MCF 10A (cell line): ENCODE measurements at regions not wholly inside any gene's neighbourhood (a gene's known extent, or its start where the extent isn't known, plus 50 kb on each side); places are given as distances from the start of the nearest gene placed in this dataset.

Source experiments
- BruUV-seq: library from RNA; stranded (reverse); fragments of 400-500 nt; replicated peaks from 2 replicates; lab custom pipeline; 2021; lab: Mats Ljungman, UMichigan
- CTCF ChIA-PET: fragments of 300-600 bp; sonication (Branson Sonifier 250); formaldehyde crosslinking; extraction: SDS; loops from one replicate; lab custom pipeline; 2021; ENCODE audit warnings: antibody characterized with exemption, inconsistent platforms; lab: Yijun Ruan, JAX
- POLR2A ChIA-PET: fragments of 300-600, 350-650 bp; sonication (Branson Sonifier 250); formaldehyde crosslinking; extraction: SDS; loops from one replicate; lab custom pipeline; 2020; ENCODE audit warnings: antibody characterized with exemption, inconsistent platforms; lab: Yijun Ruan, JAX
- DNase-seq: peaks from one replicate; pipeline ENCODE4 v3.0.0-alpha.2; 2018; ENCODE audit not compliant: unreplicated experiment
- H3K27ac Mint-ChIP-seq: one replicate; pipeline ENCODE4 v1.8.0; 2022; ENCODE audit warnings: mild to moderate bottlenecking, low read depth, mixed read lengths; ENCODE audit not compliant: unreplicated experiment
- H3K27me3 Mint-ChIP-seq: one replicate; pipeline ENCODE4 v1.8.0; 2022; ENCODE audit warnings: mixed read lengths; ENCODE audit not compliant: insufficient read depth, unreplicated experiment
- H3K36me3 Mint-ChIP-seq: one replicate; pipeline ENCODE4 v1.8.0; 2022; ENCODE audit warnings: mild to moderate bottlenecking, moderate library complexity, mixed read lengths; ENCODE audit not compliant: insufficient read depth, unreplicated experiment
- H3K4me1 Mint-ChIP-seq: one replicate; pipeline ENCODE4 v1.8.0; 2022; ENCODE audit warnings: mixed read lengths; ENCODE audit not compliant: insufficient read depth, unreplicated experiment
- H3K4me3 Mint-ChIP-seq: one replicate; pipeline ENCODE4 v1.8.0; 2022; ENCODE audit warnings: mild to moderate bottlenecking, moderate library complexity, mixed read lengths; ENCODE audit not compliant: unreplicated experiment
- H3K9me3 Mint-ChIP-seq: one replicate; pipeline ENCODE4 v1.8.0; 2022; ENCODE audit warnings: mixed read lengths; ENCODE audit not compliant: unreplicated experiment
- intact Hi-C: fragments of 100-400 bp; cut with micrococcal nuclease; formaldehyde crosslinking; loops from 2 replicates; pipeline ENCODE4 v1.14.1; 2022
- TF ChIP-seq, protein P1 (sequence below): fragments of 200-600 bp; IDR thresholded peaks from one replicate; pipeline ENCODE4 v1.8.0; 2022; ENCODE audit warnings: antibody characterized with exemption, mild to moderate bottlenecking; ENCODE audit not compliant: unreplicated experiment

GRCh38 chr2:78498125-78498524 lies 527.4 kb upstream of the REG3G start:
- TF ChIP-seq, protein P1, sequence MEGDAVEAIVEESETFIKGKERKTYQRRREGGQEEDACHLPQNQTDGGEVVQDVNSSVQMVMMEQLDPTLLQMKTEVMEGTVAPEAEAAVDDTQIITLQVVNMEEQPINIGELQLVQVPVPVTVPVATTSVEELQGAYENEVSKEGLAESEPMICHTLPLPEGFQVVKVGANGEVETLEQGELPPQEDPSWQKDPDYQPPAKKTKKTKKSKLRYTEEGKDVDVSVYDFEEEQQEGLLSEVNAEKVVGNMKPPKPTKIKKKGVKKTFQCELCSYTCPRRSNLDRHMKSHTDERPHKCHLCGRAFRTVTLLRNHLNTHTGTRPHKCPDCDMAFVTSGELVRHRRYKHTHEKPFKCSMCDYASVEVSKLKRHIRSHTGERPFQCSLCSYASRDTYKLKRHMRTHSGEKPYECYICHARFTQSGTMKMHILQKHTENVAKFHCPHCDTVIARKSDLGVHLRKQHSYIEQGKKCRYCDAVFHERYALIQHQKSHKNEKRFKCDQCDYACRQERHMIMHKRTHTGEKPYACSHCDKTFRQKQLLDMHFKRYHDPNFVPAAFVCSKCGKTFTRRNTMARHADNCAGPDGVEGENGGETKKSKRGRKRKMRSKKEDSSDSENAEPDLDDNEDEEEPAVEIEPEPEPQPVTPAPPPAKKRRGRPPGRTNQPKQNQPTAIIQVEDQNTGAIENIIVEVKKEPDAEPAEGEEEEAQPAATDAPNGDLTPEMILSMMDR = no peak
- Mint-ChIP-seq H3K4me3 (no peak overlapping the region), H3K27ac (no peak overlapping the region), H3K27me3 (no peaks in the 10 kb centered on the region), H3K9me3 (peaks cover 11% of the 10 kb centered on the region), H3K4me1 (no peaks in the 10 kb centered on the region), H3K36me3 (no peaks in the 10 kb centered on the region)
- intact Hi-C loops = no loop called here
- CTCF ChIA-PET = interaction anchor here (0.7 kb wide), 1 partner anchor 1239 kb away, joined by 3 read pairs; no protein-coding TSS in a partner anchor
- BruUV-seq = no TSS peak
- POLR2A ChIA-PET = no interaction called here
- no peak for DNase-seq

DNA sequence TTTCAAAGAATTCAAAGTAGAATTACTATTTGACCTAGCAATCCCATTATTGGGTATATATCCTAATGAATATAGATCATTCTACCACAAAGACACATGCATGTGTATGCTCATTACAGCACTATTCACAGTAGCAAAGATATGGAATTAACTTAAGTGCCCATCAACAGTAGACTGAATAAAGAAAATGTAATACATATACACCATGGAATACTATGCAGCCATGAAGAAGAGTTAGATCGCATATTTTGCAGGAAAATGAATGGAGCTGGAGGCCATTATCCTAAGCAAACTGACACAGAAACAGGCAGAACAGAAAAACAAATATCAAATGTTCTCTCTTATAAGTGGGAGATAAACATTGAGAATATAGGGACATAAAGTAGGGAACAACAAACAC lies 519.2 kb upstream of the REG3G start:
- Mint-ChIP-seq H3K27me3 (no peaks in the 10 kb centered on the region), H3K4me1 (no peaks in the 10 kb centered on the region), H3K27ac (no peak overlapping the region), H3K36me3 (no peaks in the 10 kb centered on the region), H3K9me3 (peaks cover 9% of the 10 kb centered on the region), H3K4me3 (no peak overlapping the region)
- ChIA-PET CTCF (no interaction called here), POLR2A (no interaction called here)
- no peak for DNase-seq
- BruUV-seq = no TSS peak
- intact Hi-C loops = no loop called here
- TF ChIP-seq, protein P1 = no peak

GRCh38 chr2:78521938-78522337 lies 503.6 kb upstream of the REG3G start:
- Mint-ChIP-seq H3K27ac (no peak overlapping the region), H3K27me3 (no peaks in the 10 kb centered on the region), H3K4me3 (no peak overlapping the region), H3K36me3 (no peaks in the 10 kb centered on the region), H3K9me3 (no peaks in the 10 kb centered on the region), H3K4me1 (no peaks in the 10 kb centered on the region)
- no TSS peak for BruUV-seq
- TF ChIP-seq, protein P1 = no peak
- no peak for DNase-seq
- intact Hi-C loops = no loop called here
- ChIA-PET CTCF (no interaction called here), POLR2A (no interaction called here)

DNA sequence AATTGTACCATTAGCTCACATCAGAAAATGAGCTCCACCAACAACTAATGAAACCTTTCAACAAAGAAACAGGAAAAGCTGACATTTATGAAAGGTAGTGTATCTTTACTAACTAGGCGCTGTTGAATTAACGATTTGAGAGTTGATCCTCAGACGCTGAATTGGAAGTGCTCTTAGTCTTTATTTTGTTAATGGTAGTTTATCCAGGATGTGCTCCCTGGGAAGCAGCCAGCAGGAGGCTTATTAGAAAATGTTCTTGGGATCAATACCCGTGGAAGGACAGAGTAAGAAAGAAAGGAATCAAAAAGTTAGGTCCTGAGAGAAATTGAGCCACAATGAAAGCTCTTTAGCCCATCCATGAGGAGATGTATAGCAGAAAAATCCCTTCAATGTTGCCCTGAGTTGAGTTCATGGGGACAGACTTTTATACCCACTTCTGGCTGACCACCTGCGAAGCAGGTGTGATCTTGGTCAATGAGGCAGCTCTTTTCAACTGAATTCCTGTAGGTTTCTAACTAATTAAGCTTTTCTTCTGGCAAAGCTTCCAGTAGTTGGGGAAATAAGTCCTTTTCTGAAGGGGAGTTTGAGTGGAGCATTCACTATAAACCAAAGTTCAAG lies 492.6 kb upstream of the REG3G start:
- no peak overlapping the region for H3K4me3 Mint-ChIP-seq
- no TSS peak for BruUV-seq
- CTCF ChIA-PET = no interaction called here
- H3K36me3 Mint-ChIP-seq = no peaks in the 10 kb centered on the region
- no peak for DNase-seq
- H3K9me3 Mint-ChIP-seq = no peaks in the 10 kb centered on the region
- H3K4me1 Mint-ChIP-seq = no peaks in the 10 kb centered on the region
- H3K27ac Mint-ChIP-seq = no peak overlapping the region
- intact Hi-C loops = no loop called here
- no peaks in the 10 kb centered on the region for H3K27me3 Mint-ChIP-seq
- TF ChIP-seq, protein P1 = no peak
- POLR2A ChIA-PET = no interaction called here
